Choroid plexus epithelial cell (primary cell): ENCODE measurements at regions not wholly inside any gene's neighbourhood (a gene's known extent, or its start where the extent isn't known, plus 50 kb on each side); places are given as distances from the start of the nearest gene placed in this dataset.
"Not testable (repeated sequence)": the region's sequence is repeated elsewhere in the genome, so short reads cannot be mapped to it uniquely, and the experiment has no call there.

Experiments
- DNase-seq: peaks from one replicate; pipeline ENCODE4 v3.0.0-alpha.2; 2010; ENCODE audit warnings: low read depth
- H3K4me3 ChIP-seq: 2 replicates; pipeline ENCODE4 v1.5.1; 2011; ENCODE audit warnings: low read depth, mild to moderate bottlenecking, control low read depth, low read length, moderate library complexity
- CTCF ChIP-seq: conservative IDR thresholded peaks from 2 replicates; pipeline ENCODE4 v1.5.1; 2011; ENCODE audit warnings: low read depth, mild to moderate bottlenecking, control low read depth, inconsistent platforms, low read length, moderate library complexity

GRCh38 chr19:32070101-32070500, 275.3 kb upstream of the ZNF507 start:
- H3K4me3 ChIP-seq = no peak overlapping the region
- no peak for TF ChIP-seq CTCF
- no peak for DNase-seq

GRCh38 chr19:32082028-32082427, 263.4 kb upstream of the ZNF507 start:
- TF ChIP-seq CTCF = no peak
- DNase-seq = no peak
- no peak overlapping the region for H3K4me3 ChIP-seq

- DNase-seq, H3K4me3 ChIP-seq: not testable (repeated sequence)
Measured at GRCh38 chr19:32084756-32085363, 260.6 kb upstream of the ZNF507 start.

- no peak for DNase-seq
- TF ChIP-seq CTCF = no peak
Measured at GRCh38 chr19:32091241-32091640, 254.2 kb upstream of the ZNF507 start.

GRCh38 chr19:32097011-32097410, 248.4 kb upstream of the ZNF507 start:
- no peak for DNase-seq
- no peak for TF ChIP-seq CTCF
- H3K4me3 ChIP-seq = no peak overlapping the region

More at GRCh38 chr19:32091241-32091640, 254.2 kb upstream of the ZNF507 start:
- no peak overlapping the region for H3K4me3 ChIP-seq

GRCh38 chr19:32097620-32098019, 247.8 kb upstream of the ZNF507 start:
- no peak for TF ChIP-seq CTCF
- no peak overlapping the region for H3K4me3 ChIP-seq
- no peak for DNase-seq

GRCh38 chr19:32098968-32099367, 246.4 kb upstream of the ZNF507 start:
- no peak for TF ChIP-seq CTCF
- DNase-seq = no peak
- no peak overlapping the region for H3K4me3 ChIP-seq
